Liver (tissue), 3 donors: ENCODE measurements at regions not wholly inside any gene's neighbourhood (a gene's known extent, or its start where the extent isn't known, plus 50 kb on each side); places are given as distances from the start of the nearest gene placed in this dataset.

Experiments
- ATF3 ChIP-seq: IDR thresholded peaks from 2 replicates; pipeline ENCODE4 v1.6.1; 2016; ENCODE audit warnings: antibody characterized with exemption
- CTCF ChIP-seq: fragments of 150-350 bp; IDR thresholded peaks from 2 replicates; pipeline ENCODE4 v1.5.1; 2017; ENCODE audit warnings: improper control_type of control experiment, low read depth, low read length; ENCODE audit not compliant: missing input control
- MAX ChIP-seq: IDR thresholded peaks from 2 replicates; pipeline ENCODE4 v1.6.1; 2016; ENCODE audit warnings: antibody characterized with exemption
- SP1 ChIP-seq: IDR thresholded peaks from 2 replicates; pipeline ENCODE4 v1.6.1; 2018; ENCODE audit warnings: antibody characterized with exemption, mild to moderate bottlenecking
- YY1 ChIP-seq: IDR thresholded peaks from 2 replicates; pipeline ENCODE4 v1.6.1; 2016; ENCODE audit warnings: antibody characterized with exemption, mild to moderate bottlenecking
- donor health status: healthy.
- donor health status: healthy.

- TF ChIP-seq MAX = no peak
- no peak for TF ChIP-seq ATF3
- TF ChIP-seq CTCF = no peak
- no peak for TF ChIP-seq YY1
- no peak for TF ChIP-seq SP1
Measured at GRCh38 chr3:1710663-1711062, 388.0 kb upstream of the CNTN4 start.
